HG03354 (cell line): ENCODE measurements at regions not wholly inside any gene's neighbourhood (a gene's known extent, or its start where the extent isn't known, plus 50 kb on each side); places are given as distances from the start of the nearest gene placed in this dataset.
"Not testable (repeated sequence)": the region's sequence is repeated elsewhere in the genome, so short reads cannot be mapped to it uniquely, and the experiment has no call there.

Experiments
- ATAC-seq: cut with Tn5 transposase; IDR thresholded peaks from one replicate; pipeline ENCODE4 v1.9.1; 2021; ENCODE audit warnings: mild to moderate bottlenecking; ENCODE audit not compliant: unreplicated experiment, poor library complexity, severe bottlenecking

DNA sequence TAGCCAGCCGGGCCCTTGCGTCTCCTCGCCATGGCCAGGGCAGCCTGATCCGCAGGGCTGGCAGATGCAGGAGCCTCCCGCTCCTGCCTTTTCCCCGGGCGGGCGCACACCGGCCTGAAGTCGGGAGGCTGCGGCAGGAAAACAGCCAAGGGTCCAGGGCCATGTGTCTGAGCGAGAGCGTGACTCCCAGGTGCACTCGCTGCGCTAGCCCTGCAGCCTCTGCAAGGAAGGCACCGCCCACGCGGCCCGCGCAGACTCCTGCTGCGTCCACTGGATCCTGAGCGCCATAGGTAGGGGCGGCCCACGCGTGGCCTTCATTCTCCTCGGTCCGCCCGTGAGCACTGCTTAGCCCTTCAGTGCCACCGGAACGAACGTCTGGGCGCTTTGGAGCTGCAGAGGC, 379.9 kb downstream of the TRAM1L1 start:
- no peak for ATAC-seq

DNA sequence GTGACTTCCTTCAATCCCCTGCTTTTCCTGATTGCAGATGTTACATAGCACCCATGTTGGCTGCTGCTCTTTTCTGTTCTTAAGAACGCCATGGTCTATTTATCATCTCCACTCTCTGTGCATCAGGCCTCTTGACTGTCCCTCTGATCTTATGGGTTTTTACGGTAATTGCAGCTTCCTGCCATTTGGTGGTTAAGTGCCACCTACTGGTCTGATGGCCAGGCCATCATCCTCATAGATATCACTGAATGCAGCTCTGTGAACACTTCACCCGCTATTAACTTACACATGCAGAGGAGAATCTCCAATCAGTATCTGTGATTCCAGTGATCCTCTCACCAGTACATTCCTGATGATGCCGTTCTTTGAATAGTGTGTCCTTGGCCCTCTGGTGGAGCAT, 382.4 kb downstream of the TRAM1L1 start:
- ATAC-seq = no peak

DNA sequence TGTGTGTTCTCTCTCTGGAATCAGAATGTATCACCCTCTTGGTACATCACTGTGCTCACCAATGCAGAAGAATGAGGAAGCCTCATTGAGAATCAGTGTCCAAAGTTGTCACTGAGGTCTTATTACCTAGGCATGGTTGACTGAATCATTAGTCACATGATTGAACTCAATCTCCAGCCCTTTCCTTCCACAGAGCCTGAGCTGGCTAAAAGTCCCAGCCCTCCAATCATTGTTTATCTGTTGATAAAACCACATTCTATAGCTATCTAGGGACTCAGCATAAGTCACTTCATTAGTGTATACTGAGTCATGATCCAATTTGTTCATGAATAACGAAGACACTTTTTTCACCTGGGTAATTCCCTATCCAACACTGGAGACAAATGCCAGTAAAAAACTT, 396.8 kb downstream of the TRAM1L1 start:
- no peak for ATAC-seq

DNA sequence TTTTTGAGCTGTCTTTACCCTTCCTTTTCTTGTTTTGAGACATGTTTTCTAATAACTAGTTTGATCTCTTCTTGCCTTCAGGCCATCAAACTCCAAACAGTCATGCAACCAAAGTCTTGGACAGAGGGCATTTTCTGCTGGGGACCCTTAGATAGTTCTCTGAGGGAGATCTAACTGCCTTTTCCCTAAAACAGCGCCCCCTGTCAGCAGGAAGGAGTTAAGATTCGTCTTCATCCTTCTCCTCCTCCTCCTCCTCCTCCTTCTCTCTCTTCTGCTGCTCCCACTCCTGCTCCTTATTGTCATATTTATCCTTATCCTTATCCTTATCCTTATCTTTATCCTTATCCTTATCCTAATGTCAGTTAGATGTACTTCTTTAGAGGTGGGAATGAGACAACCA, 417.2 kb downstream of the TRAM1L1 start:
- no peak for ATAC-seq

DNA sequence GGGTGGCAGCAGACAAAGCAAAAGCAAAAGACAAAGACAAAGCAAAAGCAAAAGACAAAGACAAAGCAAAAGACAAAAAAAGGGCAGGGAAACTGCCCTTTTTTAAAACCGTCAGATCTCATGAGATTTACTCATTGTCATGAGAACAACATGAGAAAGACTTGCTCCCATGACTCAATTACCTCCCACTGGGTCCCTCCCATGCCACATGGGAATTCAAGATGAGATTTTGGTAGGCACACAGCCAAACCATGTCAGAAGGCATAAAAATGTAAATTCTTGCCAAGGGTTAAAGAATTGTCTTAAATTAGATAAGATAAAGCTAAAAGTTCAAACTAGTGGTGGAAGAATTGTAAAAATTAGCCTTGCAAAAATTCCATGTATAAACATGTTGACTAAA, 419.7 kb downstream of the TRAM1L1 start:
- no peak for ATAC-seq

DNA sequence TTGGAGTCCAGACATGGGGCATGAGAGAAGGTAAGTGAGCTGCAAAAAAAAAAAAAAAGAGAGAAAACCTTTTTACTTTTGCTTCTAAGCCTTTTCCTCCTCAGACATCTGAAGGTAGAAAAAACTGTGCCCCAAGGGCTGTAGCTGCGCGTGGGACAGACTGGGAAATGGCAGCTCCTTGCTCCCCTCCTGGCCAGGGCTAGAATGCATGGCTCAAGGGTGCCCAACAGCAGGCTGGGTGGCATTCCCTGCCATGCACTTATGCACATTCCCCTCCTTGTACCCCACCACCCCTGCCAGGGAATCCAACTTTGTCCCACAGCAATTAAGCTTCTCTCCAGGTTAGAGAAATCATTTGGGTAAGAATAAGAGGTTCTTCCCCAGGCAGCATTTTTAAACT, 421.2 kb downstream of the TRAM1L1 start:
- no peak for ATAC-seq

DNA sequence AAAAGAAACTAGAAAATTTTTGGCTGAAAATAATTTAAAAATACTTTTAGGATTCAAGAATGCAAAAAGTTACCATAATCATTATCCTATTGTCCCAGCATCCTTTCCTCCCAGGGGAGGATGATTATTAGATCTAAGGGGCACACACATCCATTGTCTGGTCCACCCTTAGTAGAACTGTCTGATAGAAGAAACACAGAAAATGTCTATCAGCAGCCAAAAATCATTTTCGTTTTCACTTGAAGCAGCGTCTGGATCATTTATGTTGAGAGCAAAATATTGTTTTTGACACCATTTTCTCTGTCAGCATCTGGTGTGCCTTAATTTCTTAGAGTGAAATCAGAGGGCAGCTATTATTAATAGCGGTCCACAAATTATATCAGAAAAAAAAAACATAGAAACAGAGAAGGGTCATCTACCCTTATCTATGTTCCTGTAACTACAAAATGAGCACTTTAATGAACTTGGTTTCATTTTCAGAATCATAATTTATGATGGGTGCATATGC, 446.3 kb downstream of the TRAM1L1 start:
- no peak for ATAC-seq

DNA sequence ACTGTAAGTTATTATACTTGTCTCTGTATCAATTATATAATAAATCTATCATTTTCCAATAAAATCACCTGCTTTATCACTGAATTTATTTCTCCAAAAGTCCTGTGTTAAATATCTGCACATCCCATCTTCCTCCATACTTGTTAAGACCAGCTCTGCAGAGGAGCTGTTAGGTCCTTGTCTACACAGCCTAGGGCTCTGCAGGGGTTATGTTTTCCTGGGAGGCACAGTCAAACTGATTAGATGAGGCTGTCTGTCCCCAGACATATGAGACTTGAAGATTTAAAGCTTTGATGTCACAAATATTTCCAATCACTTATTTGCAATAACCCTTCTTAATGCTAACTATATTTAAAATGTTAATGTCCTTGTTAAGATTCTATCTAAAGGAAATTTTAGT, 446.8 kb downstream of the TRAM1L1 start:
- no peak for ATAC-seq

DNA sequence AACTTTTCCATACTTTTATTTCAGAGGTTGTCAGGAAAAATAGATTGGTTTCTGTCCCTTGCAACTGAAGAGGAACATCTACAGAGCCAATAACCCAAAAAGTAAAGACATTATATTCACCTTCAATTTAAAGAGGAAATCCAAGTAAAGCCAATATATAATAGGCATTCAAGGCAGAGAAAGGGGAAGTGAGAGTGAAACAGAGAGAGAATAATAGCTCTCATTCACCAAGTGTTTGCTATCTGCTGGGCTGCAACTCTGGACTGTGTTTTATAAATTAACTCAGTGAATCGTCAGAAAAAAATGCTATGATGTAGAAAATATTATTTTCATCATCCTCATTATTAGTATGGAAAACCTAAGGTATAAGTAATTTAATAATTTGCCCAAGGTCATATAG, 448.5 kb downstream of the TRAM1L1 start:
- ATAC-seq = peak; percentile 97

DNA sequence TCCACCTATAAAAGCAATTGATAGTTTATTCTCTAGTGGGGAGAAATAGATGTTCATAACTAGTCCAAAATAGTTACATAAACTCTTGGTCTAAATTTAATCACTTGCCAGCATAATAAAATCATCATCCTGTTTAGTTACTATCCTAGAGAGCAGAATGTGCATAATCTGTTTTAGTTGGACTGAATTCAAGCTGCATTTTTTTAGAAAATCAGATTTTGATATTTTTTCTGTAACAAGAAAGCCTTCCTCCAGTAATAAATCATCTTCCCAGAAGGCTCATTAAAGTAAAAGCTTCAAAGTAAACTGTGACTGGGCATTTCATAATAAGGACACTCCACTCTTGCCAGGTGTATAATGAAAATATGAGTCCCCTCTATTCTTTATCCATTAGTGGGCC, 453.1 kb downstream of the TRAM1L1 start:
- no peak for ATAC-seq

DNA sequence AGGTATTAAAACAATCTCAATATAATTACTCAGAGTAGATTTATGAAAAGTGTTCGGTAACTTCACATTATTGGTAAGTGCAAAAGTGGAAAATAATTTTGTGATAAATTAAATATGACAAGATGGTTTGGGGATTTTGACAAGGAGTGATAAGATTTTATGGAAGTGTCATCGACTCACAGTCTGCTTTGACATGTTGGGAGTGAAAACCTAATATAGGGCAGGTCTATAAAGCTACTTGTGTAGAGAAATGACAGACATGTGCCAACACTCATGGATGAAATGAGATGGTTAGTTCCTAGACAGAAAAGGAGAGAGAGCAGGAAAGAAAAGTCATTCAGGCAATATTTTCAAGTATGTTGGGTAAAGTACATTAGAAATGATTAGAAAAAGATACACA, 456.8 kb downstream of the TRAM1L1 start:
- no peak for ATAC-seq

DNA sequence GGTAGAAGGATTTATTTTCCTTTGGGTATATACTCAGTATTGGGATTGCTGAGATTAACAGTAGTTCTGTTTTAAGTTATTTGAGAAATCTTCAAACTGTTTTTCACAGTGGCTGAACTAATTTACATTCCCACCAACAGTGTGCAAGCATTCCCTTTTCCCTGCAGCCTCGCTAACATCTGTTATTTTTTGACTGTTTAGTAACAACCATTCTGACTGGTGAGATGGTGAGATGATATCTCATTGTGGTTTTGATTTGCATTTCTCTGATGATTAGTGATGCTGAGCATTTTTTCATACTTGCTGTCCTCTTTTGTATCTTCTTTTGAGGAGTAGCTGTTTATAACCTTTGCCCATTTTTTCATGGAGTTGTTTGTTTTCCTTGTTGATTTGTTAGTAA, 457.8 kb downstream of the TRAM1L1 start:
- no peak for ATAC-seq

DNA sequence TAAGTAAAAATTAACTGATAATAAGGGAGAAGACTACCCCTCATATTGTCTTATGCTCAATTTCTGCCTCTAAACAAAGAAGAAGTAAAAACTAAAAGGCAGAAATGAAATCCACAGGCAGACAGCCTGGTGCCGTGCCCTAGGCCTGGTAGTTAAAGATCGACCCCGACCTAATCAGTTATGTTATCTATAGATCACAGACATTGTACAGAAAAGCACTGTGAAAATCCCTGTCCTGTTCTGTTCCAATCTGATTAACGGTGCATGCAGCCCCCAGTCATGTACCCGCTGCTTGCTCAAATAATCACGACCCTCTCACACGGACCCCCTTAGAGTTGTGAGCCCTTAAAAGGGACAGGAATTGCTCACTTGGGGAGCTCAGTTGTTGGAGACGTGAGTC, 465.9 kb downstream of the TRAM1L1 start:
- not testable (repeated sequence) for ATAC-seq

DNA sequence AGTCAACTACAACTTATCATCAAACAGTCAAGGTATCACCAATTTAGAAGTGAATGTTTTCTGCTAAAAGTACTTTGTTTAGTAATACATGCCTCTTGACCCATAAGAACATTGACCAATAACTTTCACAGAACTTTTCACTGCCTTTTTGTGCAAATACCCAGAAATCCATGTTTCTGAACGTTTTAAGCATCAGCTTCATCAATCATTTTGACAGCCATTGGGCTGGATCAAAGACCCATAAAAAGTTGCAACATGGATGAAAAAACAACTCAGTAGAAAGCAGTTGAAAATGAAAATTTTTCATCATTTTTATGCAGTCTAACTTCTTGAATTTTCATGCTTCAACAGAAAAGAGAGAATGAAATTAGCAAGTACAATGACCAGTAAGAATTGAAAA, 466.7 kb downstream of the TRAM1L1 start:
- no peak for ATAC-seq

DNA sequence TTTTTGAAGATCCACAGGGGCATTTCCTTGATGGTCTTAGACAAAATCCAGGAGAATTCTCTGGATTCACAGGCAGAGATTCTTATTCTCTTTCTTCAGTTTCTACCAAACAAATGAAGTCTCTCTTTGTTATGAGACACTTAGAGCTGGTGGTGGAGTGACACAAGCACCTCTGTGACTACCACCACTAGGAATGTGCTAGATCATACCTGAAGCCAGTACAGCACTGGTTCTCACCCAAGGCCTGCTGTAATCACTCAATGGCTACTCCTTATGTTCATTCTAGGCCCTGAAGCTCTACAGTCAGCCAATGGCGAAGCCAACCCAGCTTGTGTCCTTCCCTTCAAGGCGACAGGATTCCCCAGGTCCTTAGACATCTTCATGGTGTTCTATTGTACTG, 482.3 kb downstream of the TRAM1L1 start:
- ATAC-seq = no peak

DNA sequence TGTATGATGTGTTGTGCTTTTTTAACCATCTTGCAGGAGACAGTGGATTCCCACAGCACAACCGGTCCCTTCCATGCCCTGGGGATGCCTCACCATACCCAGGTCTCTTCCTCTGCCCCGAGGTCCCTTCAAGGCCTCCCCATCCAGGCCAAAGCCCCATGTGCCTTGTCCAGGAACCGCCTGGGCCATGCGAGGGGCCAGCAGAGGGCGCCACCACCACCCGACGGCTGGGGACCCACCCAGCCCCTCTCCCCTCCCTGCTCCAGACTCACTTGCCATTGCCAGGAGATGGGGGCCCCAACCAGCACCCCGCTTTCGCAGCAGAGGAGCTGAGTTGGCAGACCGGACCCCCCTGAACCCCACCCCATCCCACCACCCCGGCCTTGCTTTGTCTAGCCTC, 485.5 kb downstream of the TRAM1L1 start:
- ATAC-seq = no peak

DNA sequence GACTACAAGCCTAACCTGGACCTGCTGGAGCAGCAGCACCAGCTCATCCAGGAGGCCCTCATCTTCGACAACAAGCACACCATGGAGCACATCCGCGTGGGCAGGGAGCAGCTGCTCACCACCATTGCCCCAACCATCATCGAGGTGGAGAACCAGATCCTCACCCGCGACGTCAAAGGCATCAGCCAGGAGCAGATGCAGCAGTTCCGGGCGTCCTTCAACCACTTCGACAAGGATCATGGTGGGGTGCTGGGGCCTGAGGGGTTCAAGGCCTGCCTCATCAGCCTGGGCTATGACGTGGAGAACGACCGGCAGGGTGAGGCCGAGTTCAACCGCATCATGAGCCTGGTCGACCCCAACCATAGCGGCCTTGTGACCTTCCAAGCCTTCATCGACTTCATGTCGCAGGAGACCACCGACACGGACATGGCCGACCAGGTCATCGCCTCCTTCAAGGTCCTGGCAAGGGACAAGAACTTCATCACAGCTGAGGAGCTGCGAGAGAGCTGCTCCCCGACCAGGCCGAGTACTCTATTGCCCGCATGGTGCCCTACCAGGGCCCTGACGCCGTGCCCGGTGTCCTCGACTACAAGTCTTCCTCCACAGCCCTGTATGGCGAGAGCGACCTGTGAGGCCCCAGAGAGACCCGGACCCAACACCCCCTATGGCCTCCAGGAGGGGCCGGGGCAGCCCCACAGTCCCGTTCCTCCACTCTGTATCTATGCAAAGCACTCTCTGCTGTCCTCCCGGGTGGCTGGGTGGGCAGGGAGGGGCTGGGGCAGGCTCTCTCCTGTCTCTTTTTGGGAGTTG, 486.2 kb downstream of the TRAM1L1 start:
- ATAC-seq = no peak

DNA sequence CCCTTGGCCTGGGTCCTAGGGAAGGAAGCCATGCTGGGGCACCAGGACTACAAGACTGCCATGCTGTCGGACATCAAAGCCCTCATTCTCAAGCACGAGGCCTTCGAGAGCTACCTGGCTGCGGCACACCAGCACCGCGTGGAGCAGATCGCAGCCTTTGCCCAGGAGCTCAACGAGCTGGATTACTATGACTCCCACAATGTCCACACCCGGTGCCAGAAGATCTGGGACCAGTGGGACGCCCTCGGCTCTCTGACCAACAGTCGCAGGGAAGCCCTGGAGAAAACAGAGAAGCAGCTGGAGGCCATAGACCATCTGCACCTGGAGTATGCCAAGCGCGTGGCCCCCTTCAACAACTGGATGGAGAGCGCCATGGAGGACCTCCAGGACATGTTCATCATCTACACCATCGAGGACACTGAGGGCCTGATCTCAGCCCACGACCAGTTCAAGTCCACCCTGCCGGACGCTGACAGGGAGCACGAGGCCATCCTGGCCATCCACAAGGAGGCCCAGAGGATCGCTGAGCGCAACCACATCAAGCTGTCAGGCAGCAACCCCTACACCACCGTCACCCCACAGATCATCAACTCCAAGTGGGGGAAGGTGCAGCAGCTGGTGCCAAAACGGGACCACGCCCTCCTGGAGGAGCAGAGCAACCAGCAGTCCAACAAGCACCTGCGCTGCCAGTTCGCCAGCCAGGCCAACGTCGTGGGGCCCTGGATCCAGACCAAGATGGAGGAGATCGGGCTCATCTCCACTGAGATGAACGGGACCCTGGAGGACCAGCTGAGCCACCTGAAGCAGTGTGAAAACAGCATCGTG, 487.0 kb downstream of the TRAM1L1 start:
- no peak for ATAC-seq

DNA sequence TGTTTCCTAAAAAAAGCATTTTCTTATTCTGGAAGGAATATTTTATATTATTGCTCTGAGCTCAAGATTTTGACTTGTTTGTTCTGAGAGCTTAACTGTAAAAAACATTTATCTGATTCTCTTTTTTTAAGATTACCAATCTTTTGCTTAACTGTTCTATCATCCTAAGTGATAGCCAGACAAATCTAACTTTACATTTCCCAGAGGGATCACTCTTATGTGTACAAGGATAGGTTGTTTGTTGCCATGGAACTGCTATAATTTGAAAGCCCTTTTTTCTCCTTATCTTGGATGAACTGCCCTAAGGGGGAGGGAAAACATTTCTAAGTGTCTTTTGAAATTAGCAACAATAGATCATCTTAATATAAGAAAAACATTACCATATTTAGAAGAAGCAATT, 494.7 kb downstream of the TRAM1L1 start:
- ATAC-seq = no peak

DNA sequence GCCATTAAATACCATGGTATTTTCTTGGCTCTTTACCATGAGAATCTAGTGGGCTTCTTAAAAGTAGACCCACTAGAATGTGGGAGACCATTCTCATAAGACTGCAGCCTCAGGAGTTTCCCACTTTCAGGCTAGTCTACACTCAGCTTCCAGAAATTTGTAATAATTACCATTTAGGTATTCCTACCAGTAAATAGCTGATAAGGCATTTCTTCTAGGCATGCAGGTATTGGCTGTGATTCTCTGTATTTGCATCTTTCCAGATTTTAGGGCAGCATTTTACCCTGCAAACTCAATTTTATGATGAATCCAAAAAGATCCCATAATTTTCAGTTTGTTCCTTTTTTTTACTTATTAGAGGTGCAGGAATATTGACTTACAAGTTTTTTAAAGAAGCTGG, 496.6 kb downstream of the TRAM1L1 start:
- no peak for ATAC-seq

DNA sequence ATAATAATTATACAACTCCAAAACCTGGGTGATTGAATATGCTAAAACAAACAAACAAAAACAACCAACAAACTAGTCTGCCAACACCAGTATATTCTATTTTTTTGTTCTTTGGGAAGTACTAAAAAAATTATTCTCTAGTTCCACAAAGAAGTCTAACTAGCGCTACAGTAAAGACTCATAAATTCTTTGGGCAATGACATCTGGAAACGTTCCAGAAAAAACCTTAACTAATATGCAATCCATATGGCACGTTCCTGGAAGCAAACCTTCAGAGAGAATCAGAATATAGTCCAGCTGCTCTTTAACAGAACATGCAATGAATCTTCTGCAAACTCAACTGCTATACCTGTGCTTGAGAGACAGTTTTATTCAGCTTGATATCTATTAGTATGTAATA, 500.1 kb downstream of the TRAM1L1 start:
- no peak for ATAC-seq
